Middle frontal gyrus (tissue), 1 donor: ENCODE measurements at regions not wholly inside any gene's neighbourhood (a gene's known extent, or its start where the extent isn't known, plus 50 kb on each side); places are given as distances from the start of the nearest gene placed in this dataset.
"Not testable (repeated sequence)": the region's sequence is repeated elsewhere in the genome, so short reads cannot be mapped to it uniquely, and the experiment has no call there.

Experiments used
- DNase-seq: peaks from one replicate; pipeline ENCODE4 v3.0.0-alpha.2; 2015; ENCODE audit warnings: low spot score; ENCODE audit errors: extremely low spot score

DNA sequence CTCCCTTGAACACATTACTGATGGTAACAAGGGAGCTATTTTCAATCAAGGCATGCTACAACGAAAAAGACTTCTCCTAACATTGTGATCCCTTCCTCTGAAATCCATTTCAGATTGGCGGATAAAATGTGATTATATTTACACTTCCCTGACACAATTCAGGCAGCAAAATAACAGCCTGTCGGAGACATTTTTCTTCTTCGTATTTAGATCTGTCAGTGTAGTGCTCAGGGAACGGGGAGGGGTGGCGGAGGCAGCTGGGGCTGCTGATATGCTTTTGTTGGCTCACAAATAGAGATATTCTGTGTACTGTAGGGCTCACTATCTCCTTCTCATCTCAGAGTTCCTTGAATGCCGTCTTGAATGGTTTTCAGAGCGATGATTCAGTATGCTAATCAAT is 1261.7 kb upstream of the AUTS2 start:
- DNase-seq = no peak

- no peak for DNase-seq
Observed at GRCh38 chr7:68348401-68348800, 1249.9 kb upstream of the AUTS2 start.

- no peak for DNase-seq
Observed at GRCh38 chr7:68362745-68363518, 1235.3 kb upstream of the AUTS2 start.

GRCh38 chr7:68364886-68365625 is 1233.2 kb upstream of the AUTS2 start:
- no peak for DNase-seq

DNA sequence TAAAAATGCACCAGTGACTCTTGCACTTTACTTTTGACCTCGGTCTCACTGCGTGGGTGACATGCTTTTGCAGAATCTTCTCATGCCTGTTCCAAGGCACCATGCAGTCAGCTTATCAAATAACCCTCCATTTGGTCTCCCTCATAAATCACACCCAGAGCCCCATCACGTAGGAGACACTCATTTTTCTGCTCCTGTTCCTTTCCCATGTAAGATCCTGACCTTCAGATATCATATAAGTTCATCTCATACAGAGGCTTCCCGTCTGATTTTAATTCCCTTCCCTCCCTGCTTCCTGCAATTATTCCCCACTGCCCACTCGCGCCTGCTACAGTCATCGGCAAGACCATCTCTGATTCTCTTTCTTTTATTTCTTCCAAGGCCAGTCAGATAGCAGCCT is 1226.3 kb upstream of the AUTS2 start:
- no peak for DNase-seq

DNA sequence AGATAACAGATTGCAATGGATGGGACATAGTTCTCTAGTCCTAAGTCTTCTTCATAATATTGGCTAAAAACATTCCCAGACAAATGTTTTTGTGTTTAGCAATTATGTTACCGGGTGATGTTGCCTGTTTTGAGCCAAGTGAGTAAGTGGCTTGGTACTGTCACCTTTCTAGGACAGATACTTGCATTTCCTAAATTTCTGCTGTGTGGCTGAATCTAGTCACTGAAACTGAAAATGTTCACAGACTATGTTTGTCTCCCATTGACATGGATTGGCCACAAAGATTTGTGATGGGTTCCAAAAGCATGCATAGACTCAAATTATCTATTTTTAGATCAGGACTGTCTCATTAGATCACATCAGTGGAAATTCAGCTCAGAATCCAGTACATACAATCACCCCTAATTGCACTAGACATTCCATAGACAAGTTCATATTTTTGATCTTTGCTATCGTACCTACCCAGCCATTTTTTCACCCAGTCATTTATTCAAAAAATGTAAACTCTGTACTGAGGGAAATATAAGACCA is 1222.1 kb upstream of the AUTS2 start:
- DNase-seq = no peak

- no peak for DNase-seq
Observed at GRCh38 chr7:68381731-68382130, 1216.5 kb upstream of the AUTS2 start.

- no peak for DNase-seq
Observed at GRCh38 chr7:68384581-68384980, 1213.7 kb upstream of the AUTS2 start.

DNA sequence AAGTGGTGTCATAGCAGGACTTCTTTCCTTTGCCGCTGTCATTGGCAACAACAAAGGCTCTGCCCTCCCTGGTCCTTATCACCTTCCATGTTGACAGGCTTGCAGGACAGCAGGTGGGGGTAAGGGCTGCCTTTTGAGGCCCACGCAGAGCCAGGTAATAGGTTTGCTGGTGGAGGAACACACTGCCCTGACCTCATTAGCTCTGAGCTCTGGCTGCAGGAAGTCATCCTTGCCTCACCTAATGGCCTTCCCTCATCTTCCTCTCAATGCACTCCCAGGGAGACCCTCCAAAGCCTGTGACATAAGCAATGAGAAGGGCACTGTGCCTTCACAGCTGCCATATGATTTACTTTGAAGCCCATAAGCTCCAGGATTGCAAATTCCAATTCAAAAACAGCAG is 1205.2 kb upstream of the AUTS2 start:
- DNase-seq = no peak

DNA sequence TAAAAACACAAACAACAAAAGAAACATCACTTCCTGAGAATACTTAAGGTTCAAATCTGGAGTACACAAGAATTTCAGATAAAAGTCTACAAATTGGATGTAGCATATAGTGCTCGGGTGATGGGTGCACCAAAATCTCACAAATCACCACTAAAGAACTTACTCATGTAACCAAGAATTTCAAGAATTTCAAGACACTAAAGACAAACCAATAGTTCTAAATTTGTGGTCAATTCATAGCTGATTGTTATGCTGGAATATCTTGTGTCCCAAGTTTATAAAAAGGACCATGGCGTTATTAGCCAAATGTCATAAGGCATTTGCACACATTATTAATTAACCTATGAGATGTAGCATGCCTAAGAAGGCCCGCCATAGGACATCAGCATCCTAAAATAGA is 1204.1 kb upstream of the AUTS2 start:
- DNase-seq = no peak

DNA sequence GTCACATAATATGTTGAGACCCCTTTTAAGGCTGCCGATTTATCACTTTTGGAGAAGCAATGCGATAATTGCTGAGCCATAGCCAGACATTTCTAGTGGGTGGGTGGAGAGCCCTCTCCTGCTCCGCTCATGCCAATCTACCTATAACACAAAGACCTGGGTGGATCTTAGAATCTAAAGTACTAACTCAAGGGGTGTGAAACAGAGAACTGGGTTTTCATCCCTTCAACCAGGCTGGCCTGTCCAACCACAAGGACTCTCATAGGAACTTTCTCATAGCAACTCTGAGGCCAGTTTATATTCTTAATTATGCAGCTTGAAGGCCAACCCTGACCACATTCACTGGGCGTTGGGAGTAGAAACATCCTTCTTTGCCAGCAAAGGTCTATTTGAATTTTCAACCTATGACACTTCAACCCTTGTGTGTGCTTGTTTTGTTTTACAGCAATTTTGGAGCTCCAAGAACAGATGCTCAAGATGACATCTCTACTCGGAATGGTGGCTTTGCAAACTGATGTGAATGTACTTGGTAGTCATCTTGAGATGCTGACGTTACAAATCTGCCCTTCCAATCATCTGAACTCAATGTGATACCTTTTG is 1198.2 kb upstream of the AUTS2 start:
- DNase-seq = no peak

DNA sequence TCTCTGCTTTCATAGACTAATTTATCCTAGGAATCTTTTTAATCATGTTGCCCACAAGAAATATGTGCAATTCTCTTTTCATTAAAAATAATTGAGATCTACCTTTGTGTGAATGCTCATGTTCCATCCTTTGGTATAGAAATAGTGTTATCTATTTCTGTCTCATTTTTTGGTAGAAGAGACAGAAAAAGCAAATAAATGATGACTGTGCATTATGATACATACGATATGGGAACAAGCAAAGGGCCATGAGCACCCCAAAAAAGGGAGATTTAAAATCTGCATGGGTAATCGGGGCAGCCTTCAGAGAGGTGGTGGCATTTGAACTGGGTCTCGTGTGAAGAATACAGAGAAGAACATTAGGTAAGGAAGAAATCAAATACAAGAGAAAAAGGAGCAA is 1197.5 kb upstream of the AUTS2 start:
- DNase-seq = no peak

DNA sequence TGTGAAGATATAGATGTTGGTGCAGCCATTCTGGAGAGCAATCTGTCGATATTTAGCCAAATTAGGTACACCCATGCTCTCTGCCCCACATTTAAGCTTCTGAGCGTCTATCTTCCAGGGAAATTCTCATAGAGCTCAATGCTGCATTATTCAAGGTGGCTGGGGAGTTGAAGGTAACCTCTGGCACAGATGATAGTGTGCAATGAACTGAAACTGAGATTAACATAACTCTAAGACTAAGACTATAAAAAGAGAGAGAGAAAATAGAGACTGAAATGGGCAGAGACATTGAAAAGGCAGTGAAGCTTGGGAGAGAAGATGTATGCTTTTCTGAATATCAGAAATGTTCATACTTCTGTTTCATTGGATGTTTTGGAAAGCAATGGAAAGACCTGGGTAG is 1197.0 kb upstream of the AUTS2 start:
- no peak for DNase-seq

DNA sequence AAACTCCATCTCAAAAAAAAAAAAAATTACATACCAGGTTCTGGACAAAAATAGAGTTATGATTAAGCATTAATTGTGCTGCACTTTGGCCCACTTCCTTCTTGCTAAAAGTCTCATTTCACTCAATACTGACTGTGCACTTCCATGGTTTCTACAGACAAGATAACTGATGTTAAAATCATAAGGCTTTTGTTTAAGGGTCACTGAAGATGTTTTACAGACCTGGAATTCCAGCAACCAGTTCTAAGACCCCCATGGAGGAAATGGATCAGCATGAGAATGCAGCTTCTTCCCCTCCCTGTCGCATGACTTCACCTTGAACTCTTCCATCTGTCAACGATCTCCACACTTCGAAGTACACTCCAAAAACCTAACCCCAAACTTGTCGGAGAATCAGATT is 1191.8 kb upstream of the AUTS2 start:
- DNase-seq = no peak

DNA sequence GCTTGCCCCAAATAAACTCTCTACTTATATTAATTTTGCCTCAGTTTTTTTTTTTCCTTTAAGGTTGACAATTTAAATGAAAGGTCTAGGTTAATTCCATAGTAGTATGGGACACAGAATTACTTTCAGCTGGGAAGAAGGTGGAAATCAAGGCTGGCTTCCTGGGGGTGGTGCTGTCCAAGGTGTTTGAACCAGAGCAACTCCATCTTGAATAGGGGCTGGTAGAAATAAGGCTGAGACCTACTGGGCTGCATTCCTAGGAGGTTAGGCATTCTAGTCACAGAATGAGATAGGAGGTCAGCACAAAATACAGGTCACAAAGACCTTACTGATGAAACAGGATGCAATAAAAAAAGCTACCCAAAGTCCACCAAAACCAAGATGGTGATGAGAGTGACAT is 1190.8 kb upstream of the AUTS2 start:
- no peak for DNase-seq

GRCh38 chr7:68408873-68409272 is 1189.4 kb upstream of the AUTS2 start:
- DNase-seq = no peak

DNA sequence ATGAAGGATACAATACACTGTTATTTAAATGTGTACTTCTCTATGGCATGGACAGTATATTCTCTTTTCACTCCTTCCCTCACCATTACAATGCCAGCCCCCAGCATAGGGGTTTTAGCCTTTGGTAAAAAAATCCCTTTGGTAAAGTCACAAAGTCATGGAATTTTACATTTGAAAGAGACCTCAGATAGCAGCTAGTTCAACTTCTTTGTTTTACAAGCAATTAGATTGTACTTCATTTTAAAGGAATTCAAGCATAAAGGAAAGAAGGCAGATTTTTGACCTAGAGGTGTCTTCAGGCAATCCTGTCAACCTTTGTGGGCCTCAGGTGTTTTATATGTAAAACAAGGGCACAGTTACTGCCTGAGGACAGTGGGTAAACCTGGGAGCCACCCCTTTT is 1188.4 kb upstream of the AUTS2 start:
- DNase-seq = no peak

GRCh38 chr7:68410693-68411092 is 1187.6 kb upstream of the AUTS2 start:
- DNase-seq = not testable (repeated sequence)

- no peak for DNase-seq
Observed at GRCh38 chr7:68411742-68412141, 1186.5 kb upstream of the AUTS2 start.

GRCh38 chr7:68414631-68415425 is 1183.4 kb upstream of the AUTS2 start:
- no peak for DNase-seq

DNA sequence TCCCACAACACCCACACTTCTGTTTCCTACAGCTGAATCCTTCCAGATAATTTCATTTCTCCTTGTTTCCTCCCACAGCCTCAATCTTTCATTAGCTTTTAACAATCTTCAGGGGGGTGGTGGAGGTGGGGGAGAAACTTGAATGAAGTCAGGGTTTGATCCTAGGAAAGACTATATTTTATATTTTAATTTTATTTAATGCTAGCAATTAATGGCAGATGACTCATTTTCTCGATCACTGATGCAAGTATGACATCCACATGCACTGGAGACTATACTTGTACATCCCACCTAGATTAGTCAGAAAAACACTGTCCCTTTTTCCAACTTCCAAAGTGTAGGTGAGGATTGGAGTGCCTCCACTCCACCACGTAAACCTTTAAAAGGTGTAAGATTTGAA is 1181.3 kb upstream of the AUTS2 start:
- DNase-seq = no peak

GRCh38 chr7:68417659-68418058 is 1180.6 kb upstream of the AUTS2 start:
- DNase-seq = no peak
